WERI-Rb-1 (cell line): ENCODE measurements at regions not wholly inside any gene's neighbourhood (a gene's known extent, or its start where the extent isn't known, plus 50 kb on each side); places are given as distances from the start of the nearest gene placed in this dataset.

ENCODE experiments used
- DNase-seq: peaks from one replicate; pipeline ENCODE4 v3.0.0-alpha.2; 2020
- H3K27ac ChIP-seq: fragments of 250-450 bp; sonication (Bioruptor Pico); 2 replicates; pipeline ENCODE4 v1.5.1; 2020; ENCODE audit warnings: mild to moderate bottlenecking, moderate library complexity
- H3K27me3 ChIP-seq: fragments of 250-450 bp; sonication (Bioruptor Pico); 2 replicates; pipeline ENCODE4 v1.5.1; 2021; ENCODE audit warnings: mild to moderate bottlenecking, low read depth, moderate library complexity; ENCODE audit not compliant: insufficient read depth, severe bottlenecking
- H3K36me3 ChIP-seq: fragments of 250-450 bp; sonication (Bioruptor Pico); 2 replicates; pipeline ENCODE4 v1.5.1; 2020; ENCODE audit warnings: mild to moderate bottlenecking, moderate library complexity
- H3K4me3 ChIP-seq: 2 replicates; pipeline ENCODE4 v1.5.1; 2011; ENCODE audit warnings: low read depth, mild to moderate bottlenecking, control low read depth, low read length
- H3K9me3 ChIP-seq: fragments of 250-450 bp; sonication (Bioruptor Pico); 2 replicates; pipeline ENCODE4 v1.5.1; 2021; ENCODE audit warnings: mild to moderate bottlenecking, moderate library complexity; ENCODE audit not compliant: severe bottlenecking
- CTCF ChIP-seq: IDR thresholded peaks from 2 replicates; pipeline ENCODE4 v1.5.1; 2011; ENCODE audit warnings: low read depth, mild to moderate bottlenecking, control low read depth, inconsistent platforms, low read length

DNA sequence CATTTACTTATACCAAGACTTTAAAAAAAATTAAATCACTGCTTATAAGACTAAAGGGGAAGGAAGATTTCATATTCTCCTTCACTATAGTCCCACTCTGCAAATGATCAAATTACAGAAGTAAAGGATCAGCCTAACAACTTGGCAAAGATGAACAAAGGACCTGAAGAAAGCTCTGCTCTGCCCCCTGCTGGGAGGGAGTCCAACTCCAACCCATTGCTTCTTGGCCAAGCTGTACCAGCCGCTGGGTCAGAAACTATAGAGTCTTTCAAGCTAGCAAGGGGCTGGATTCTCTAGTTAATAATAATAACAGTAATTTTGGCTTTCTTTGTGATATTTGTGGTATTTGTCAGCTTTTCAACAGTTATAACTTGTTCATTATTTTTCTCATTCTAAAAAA is 927.0 kb upstream of the CRIM1 start:
- peak; percentile 76 for DNase-seq
- Histone ChIP-seq H3K36me3 (no peaks in the 10 kb centered on the region), H3K27ac (no peak overlapping the region), H3K4me3 (no peak overlapping the region), H3K27me3 (no peaks in the 10 kb centered on the region), H3K9me3 (no peaks in the 10 kb centered on the region)
- peak; percentile 86 for TF ChIP-seq CTCF

GRCh38 chr2:35421485-35421884 is 934.1 kb upstream of the CRIM1 start:
- H3K36me3 ChIP-seq: no peaks in the 10 kb centered on the region
- H3K27ac ChIP-seq: no peak overlapping the region
- H3K27me3 ChIP-seq: no peaks in the 10 kb centered on the region
- no peak for DNase-seq
- no peak for TF ChIP-seq CTCF
- H3K9me3 ChIP-seq: no peaks in the 10 kb centered on the region
- H3K4me3 ChIP-seq: no peak overlapping the region

GRCh38 chr2:35417293-35417692 is 938.3 kb upstream of the CRIM1 start:
- TF ChIP-seq CTCF: no peak
- Histone ChIP-seq H3K9me3 (no peaks in the 10 kb centered on the region), H3K27ac (no peak overlapping the region), H3K4me3 (no peak overlapping the region), H3K36me3 (no peaks in the 10 kb centered on the region), H3K27me3 (no peaks in the 10 kb centered on the region)
- DNase-seq: no peak

DNA sequence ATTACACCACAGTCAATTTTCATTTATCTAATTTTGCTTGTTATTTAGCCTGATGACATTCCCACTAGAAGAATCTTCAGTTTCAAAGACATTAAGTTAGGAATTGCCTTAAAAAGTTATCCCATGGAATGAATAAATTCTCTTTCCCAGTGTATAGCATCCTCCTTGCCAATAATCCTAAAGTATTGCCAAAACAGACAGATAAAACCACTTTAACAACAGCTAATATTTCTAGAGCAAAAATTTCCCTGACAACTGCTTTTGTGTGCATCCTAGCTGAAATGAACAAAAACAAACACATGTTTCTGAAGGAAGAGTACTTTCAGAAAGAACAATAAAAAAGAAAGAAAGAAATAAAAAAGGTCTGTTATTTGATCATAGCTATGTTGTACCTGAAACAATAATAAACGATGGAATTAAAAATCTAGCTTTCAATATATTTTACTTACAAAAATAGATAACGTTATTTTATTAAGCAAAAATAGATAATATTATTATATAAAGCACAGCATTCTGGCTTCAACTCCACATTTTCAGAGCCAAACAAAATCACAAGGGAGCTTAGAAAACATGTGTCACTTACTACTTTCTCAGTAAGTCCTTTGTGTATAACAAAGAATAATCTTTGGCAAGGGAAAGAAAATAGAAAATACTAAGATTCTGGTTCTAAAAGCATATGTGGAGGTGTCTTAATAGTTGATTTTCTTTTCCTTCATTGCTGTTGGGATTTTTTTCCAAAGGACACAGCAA is 939.0 kb upstream of the CRIM1 start:
- Histone ChIP-seq H3K27ac (no peak overlapping the region), H3K9me3 (no peaks in the 10 kb centered on the region), H3K27me3 (no peaks in the 10 kb centered on the region), H3K36me3 (no peaks in the 10 kb centered on the region), H3K4me3 (no peak overlapping the region)
- TF ChIP-seq CTCF: no peak
- no peak for DNase-seq

DNA sequence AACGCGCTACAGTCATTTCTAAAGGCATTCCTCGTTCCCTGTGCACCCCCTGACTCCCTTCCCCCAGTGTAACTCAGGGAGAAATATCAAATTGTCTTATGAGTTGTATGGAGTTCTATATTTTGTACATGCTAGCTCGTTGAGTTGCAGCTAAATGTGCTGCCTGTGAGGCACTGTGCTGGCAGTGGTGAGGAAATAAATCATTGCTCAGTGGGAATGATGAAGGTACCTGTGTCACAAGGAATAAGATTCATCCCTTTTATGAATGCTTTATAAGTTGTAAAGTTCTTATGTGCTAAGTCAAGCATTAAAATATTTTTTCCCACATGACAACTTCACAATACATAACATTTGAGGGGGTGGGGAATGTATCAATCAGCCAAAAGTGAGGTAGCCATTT is 939.6 kb upstream of the CRIM1 start:
- H3K4me3 ChIP-seq: no peak overlapping the region
- H3K27me3 ChIP-seq: no peaks in the 10 kb centered on the region
- no peaks in the 10 kb centered on the region for H3K36me3 ChIP-seq
- H3K27ac ChIP-seq: no peak overlapping the region
- no peak for TF ChIP-seq CTCF
- no peaks in the 10 kb centered on the region for H3K9me3 ChIP-seq
- DNase-seq: no peak

DNA sequence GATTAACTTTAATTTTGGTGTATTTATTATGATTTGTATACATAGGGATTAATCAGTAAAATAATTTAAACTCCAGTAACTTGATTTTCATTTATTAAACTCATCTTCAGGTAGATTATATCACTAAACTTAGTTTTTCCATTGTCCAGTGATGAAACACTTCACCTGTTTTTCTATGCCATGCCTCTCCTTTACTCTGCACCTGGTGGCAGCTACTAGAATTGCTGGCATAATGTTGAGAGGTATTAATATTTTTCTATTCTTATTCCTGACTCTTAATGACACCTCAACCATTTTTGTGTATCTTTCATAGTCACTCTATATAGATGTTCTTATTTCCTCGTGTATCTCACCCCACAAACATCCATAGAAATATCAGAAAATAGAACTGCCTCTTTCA is 940.3 kb upstream of the CRIM1 start:
- DNase-seq: no peak

More for the DNA sequence above, 940.3 kb upstream of the CRIM1 start:
- Histone ChIP-seq H3K27ac (no peak overlapping the region), H3K4me3 (no peak overlapping the region), H3K27me3 (no peaks in the 10 kb centered on the region), H3K9me3 (no peaks in the 10 kb centered on the region), H3K36me3 (no peaks in the 10 kb centered on the region)
- 0 out of 2 replicates have a peak, but pooled peaks have one; percentile 9 for TF ChIP-seq CTCF
